GM18861 (cell line): ENCODE measurements at regions not wholly inside any gene's neighbourhood (a gene's known extent, or its start where the extent isn't known, plus 50 kb on each side); places are given as distances from the start of the nearest gene placed in this dataset.

Experiments
- ATAC-seq: cut with Tn5 transposase; IDR thresholded peaks from one replicate; pipeline ENCODE4 v1.9.1; 2021; ENCODE audit not compliant: unreplicated experiment

GRCh38 chr10:128367807-128368206, 241.6 kb upstream of the MKI67 start:
- ATAC-seq: no peak

GRCh38 chr10:128369101-128369650, 243.0 kb upstream of the MKI67 start:
- no peak for ATAC-seq

GRCh38 chr10:128373071-128373749, 247.0 kb upstream of the MKI67 start:
- peak; percentile 97 for ATAC-seq

- ATAC-seq: no peak
Measured at GRCh38 chr10:128373831-128374230, 247.6 kb upstream of the MKI67 start.

- no peak for ATAC-seq
Measured at GRCh38 chr10:128375171-128375570, 248.9 kb upstream of the MKI67 start.

- no peak for ATAC-seq
Measured at GRCh38 chr10:128377364-128377987, 251.3 kb upstream of the MKI67 start.

- no peak for ATAC-seq
Measured at GRCh38 chr10:128377988-128378387, 251.8 kb upstream of the MKI67 start.

- no peak for ATAC-seq
Measured at GRCh38 chr10:128380946-128381345, 254.7 kb upstream of the MKI67 start.

GRCh38 chr10:128382225-128382624, 256.0 kb upstream of the MKI67 start:
- no peak for ATAC-seq

GRCh38 chr10:128384831-128385230, 258.6 kb upstream of the MKI67 start:
- no peak for ATAC-seq

- no peak for ATAC-seq
Measured at GRCh38 chr10:128386231-128386630, 260.0 kb upstream of the MKI67 start.

- no peak for ATAC-seq
Measured at GRCh38 chr10:128386816-128387604, 260.8 kb upstream of the MKI67 start.

GRCh38 chr10:128390596-128390995, 264.4 kb upstream of the MKI67 start:
- no peak for ATAC-seq

- ATAC-seq: no peak
Measured at GRCh38 chr10:128393546-128393945, 267.3 kb upstream of the MKI67 start.

- no peak for ATAC-seq
Measured at GRCh38 chr10:128398118-128398517, 271.9 kb upstream of the MKI67 start.

GRCh38 chr10:128398999-128399398, 272.8 kb upstream of the MKI67 start:
- no peak for ATAC-seq

- ATAC-seq: no peak
Measured at GRCh38 chr10:128400564-128400963, 274.3 kb upstream of the MKI67 start.

- ATAC-seq: no peak
Measured at GRCh38 chr10:128405450-128405849, 279.2 kb upstream of the MKI67 start.

GRCh38 chr10:128411643-128412042, 285.4 kb upstream of the MKI67 start:
- no peak for ATAC-seq

- no peak for ATAC-seq
Measured at GRCh38 chr10:128414568-128414967, 288.3 kb upstream of the MKI67 start.

- no peak for ATAC-seq
Measured at GRCh38 chr10:128416231-128416630, 290.0 kb upstream of the MKI67 start.

- ATAC-seq: no peak
Measured at GRCh38 chr10:128417826-128418225, 291.6 kb upstream of the MKI67 start.
